ENCODE measurements at regions not wholly inside any gene's neighbourhood (a gene's known extent, or its start where the extent isn't known, plus 50 kb on each side); places are given as distances from the start of the nearest gene placed in this dataset.
"Not testable (repeated sequence)": the region's sequence is repeated elsewhere in the genome, so short reads cannot be mapped to it uniquely, and the experiment has no call there.

DNA sequence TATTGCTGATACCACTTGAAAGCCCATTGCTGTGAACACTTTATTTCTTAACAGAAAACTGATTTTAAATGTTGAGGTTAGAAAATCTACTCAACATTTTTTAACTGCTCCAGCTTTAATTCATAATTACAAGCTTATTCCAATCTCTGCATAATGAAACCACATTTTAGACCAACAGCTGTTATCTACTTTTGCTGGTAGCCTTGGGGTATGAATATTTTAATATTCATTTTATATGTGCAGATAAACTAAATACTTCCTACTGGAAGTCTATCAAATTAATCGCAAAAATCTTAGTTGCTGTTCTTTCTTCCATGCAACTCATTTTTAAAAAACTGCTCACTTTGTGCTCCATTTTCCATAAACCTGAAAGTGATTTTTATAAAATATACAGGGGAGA lies 189.3 kb upstream of the SLC35B3 start:
- no peak for DNase-seq (ENCODE audit: low read depth)
- no peak for TF ChIP-seq CTCF (conservative IDR thresholded peaks at IDR 0.05; ENCODE audit: control insufficient read depth, insufficient read depth, low read depth, low read length)
- no peak overlapping the region for H3K4me3 ChIP-seq (ENCODE audit: control insufficient read depth, low read depth, low read length)

DNA sequence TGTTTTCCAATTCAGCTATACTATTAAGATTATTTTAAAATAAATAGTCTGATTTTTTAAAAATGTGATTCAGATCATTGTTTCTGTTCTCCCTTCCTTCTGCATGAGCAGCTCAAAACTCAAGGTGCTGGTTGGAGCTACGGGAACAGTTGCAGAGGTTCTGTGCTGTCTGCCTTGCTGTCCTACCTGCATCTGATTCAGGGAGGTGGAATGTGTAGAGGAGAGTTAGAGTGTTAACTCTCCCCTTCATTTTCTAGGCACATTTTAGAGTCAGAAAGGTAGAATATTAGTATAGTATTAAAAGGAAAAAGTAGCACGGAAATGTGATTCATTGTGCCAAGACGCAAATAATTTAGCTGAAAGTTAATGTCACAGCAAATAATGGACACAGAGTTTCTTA lies 188.1 kb upstream of the SLC35B3 start:
- no peak for DNase-seq (ENCODE audit: low read depth)
- H3K4me3 ChIP-seq (ENCODE audit: control insufficient read depth, low read depth, low read length) = no peak overlapping the region
- TF ChIP-seq CTCF (conservative IDR thresholded peaks at IDR 0.05; ENCODE audit: control insufficient read depth, insufficient read depth, low read depth, low read length) = no peak

DNA sequence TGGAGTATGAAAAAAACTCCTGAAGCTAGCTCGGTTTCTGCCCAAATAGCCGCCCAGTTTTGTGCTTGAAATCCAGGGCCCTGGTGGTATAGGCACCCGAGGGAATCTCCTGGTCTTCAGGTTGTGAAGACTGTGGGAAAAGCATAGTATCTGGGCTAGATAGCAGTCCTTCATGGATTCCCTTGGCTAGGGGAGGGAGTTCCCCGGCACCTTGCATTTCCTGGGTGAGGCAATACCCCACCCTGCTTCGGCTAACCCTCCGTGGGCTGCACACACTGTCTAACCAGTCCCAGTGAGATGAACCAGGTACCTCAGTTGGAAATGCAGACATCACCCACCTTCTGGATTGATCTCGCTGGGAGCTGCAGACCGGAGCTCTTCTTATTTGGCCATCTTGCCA lies 184.5 kb upstream of the SLC35B3 start:
- no peak overlapping the region for H3K4me3 ChIP-seq (ENCODE audit: control insufficient read depth, low read depth, low read length)
- no peak for TF ChIP-seq CTCF (conservative IDR thresholded peaks at IDR 0.05; ENCODE audit: control insufficient read depth, insufficient read depth, low read depth, low read length)
- no peak for DNase-seq (ENCODE audit: low read depth)

- H3K4me3 ChIP-seq (ENCODE audit: control insufficient read depth, low read depth, low read length); DNase-seq (ENCODE audit: low read depth): not testable (repeated sequence)
Observed at GRCh38 chr6:8619408-8619807, 184.1 kb upstream of the SLC35B3 start.

GRCh38 chr6:8608737-8609136 lies 173.4 kb upstream of the SLC35B3 start:
- DNase-seq (ENCODE audit: low read depth) = no peak
- no peak overlapping the region for H3K4me3 ChIP-seq (ENCODE audit: control insufficient read depth, low read depth, low read length)
- TF ChIP-seq CTCF (conservative IDR thresholded peaks at IDR 0.05; ENCODE audit: control insufficient read depth, insufficient read depth, low read depth, low read length) = no peak

DNA sequence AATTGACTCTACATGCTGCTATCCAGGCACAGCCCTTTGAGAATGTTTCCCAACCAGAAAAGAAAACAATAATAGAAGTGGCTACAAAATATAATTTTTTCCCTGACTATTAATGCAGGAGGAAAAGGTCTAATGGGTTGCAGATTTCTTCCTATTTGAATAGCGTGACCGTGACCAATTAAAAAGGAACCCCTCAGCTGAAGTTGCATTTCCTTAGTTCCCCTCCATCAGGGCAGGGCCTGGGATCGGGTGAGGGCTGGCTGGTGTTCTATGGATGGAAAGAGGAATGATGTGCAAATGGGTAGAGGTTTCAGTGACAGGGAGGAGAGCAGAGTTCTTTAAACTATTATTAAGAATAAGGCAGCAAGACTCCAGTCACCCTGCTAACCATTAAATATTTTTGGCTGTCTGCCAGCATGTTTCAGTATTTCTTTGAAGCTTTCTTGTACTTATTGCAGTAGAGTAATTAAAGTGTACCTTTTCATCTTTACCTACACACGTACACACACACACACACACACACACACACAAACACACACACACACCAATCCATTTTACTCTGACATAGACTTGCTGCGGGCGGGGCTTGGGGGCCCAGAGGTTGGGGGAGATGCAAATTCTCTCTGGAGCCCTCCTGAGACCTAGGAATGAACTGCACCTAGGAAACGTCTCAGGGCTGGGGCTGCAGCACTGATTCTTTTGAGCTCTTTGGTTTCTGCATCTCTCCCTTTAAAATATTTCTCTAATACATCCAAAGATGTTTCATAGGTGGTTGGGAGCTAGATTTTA lies 154.8 kb upstream of the SLC35B3 start:
- no peak for DNase-seq (ENCODE audit: low read depth)
- TF ChIP-seq CTCF (conservative IDR thresholded peaks at IDR 0.05; ENCODE audit: control insufficient read depth, insufficient read depth, low read depth, low read length) = no peak
- H3K4me3 ChIP-seq (ENCODE audit: control insufficient read depth, low read depth, low read length) = no peak overlapping the region

DNA sequence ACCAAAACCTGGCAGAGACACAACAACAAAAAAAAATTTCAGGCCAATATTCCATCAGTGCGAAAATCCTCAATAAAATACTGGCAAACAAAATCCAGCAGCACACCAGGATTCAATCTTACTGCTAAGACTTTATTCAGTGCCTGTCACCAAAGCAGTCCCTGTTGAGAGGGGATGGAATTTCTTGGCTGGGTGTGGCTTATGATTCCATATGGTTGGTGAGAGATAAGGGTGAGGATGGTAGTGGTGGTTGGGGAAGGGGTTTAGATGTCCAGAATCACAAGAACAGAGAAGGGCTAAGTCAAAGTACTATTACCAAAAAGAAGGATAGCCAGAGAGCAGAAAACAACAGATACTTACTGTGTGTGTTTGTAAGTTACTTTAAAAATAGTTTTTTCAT lies 152.8 kb upstream of the SLC35B3 start:
- TF ChIP-seq CTCF (conservative IDR thresholded peaks at IDR 0.05; ENCODE audit: control insufficient read depth, insufficient read depth, low read depth, low read length) = no peak
- DNase-seq (ENCODE audit: low read depth) = no peak
- H3K4me3 ChIP-seq (ENCODE audit: control insufficient read depth, low read depth, low read length) = no peak overlapping the region
